ENCODE measurements at regions not wholly inside any gene's neighbourhood (a gene's known extent, or its start where the extent isn't known, plus 50 kb on each side); places are given as distances from the start of the nearest gene placed in this dataset.
"Not testable (repeated sequence)": the region's sequence is repeated elsewhere in the genome, so short reads cannot be mapped to it uniquely, and the experiment has no call there.

GRCh38 chr11:15821451-15821850 is 534.9 kb downstream of the SOX6 start:
- no peak for DNase-seq

- DNase-seq, result no peak
Measured at GRCh38 chr11:15824060-15824459, 532.3 kb downstream of the SOX6 start.

- DNase-seq, result no peak
Measured at GRCh38 chr11:15825976-15826650, 530.2 kb downstream of the SOX6 start.

GRCh38 chr11:15826826-15827225 is 529.5 kb downstream of the SOX6 start:
- DNase-seq, result no peak

- DNase-seq, result no peak
Measured at GRCh38 chr11:15828215-15828853, 528.0 kb downstream of the SOX6 start.

- DNase-seq, result no peak
Measured at GRCh38 chr11:15829312-15829711, 527.0 kb downstream of the SOX6 start.

GRCh38 chr11:15830741-15831428 is 525.5 kb downstream of the SOX6 start:
- no peak for DNase-seq

- no peak for DNase-seq
Measured at GRCh38 chr11:15835788-15836411, 520.4 kb downstream of the SOX6 start.

GRCh38 chr11:15836795-15837194 is 519.6 kb downstream of the SOX6 start:
- no peak for DNase-seq

GRCh38 chr11:15837901-15838489 is 518.4 kb downstream of the SOX6 start:
- no peak for DNase-seq

GRCh38 chr11:15839061-15839460 is 517.3 kb downstream of the SOX6 start:
- DNase-seq, result no peak

- DNase-seq, result no peak
Measured at GRCh38 chr11:15840966-15841365, 515.4 kb downstream of the SOX6 start.

GRCh38 chr11:15841931-15842740 is 514.2 kb downstream of the SOX6 start:
- no peak for DNase-seq

- no peak for DNase-seq
Measured at GRCh38 chr11:15843309-15843872, 513.0 kb downstream of the SOX6 start.

- DNase-seq, result no peak
Measured at GRCh38 chr11:15845261-15845660, 511.1 kb downstream of the SOX6 start.

- no peak for DNase-seq
Measured at GRCh38 chr11:15848631-15849168, 507.6 kb downstream of the SOX6 start.

GRCh38 chr11:15849257-15849656 is 507.1 kb downstream of the SOX6 start:
- no peak for DNase-seq

GRCh38 chr11:15850335-15850734 is 506.0 kb downstream of the SOX6 start:
- DNase-seq, result not testable (repeated sequence)

GRCh38 chr11:15851051-15851498 is 505.3 kb downstream of the SOX6 start:
- no peak for DNase-seq

GRCh38 chr11:15852179-15852578 is 504.2 kb downstream of the SOX6 start:
- no peak for DNase-seq

GRCh38 chr11:15854245-15854644 is 502.1 kb downstream of the SOX6 start:
- DNase-seq, result no peak

GRCh38 chr11:15858881-15859280 is 497.5 kb downstream of the SOX6 start:
- DNase-seq, result no peak

Data from T-helper 1 cell (primary cell).